Caco-2 (cell line): ENCODE measurements at regions not wholly inside any gene's neighbourhood (a gene's known extent, or its start where the extent isn't known, plus 50 kb on each side); places are given as distances from the start of the nearest gene placed in this dataset.

Source experiments
- BruUV-seq: library from RNA; stranded (reverse); fragments of 400-500 nt; replicated peaks from 2 replicates; lab custom pipeline; 2021; lab: Mats Ljungman, UMichigan
- CTCF ChIA-PET: fragments of 300-600 bp; sonication (Branson Sonifier 250); formaldehyde crosslinking; loops from one replicate; lab custom pipeline; 2022; ENCODE audit warnings: antibody characterized with exemption; lab: Charles Lee
- POLR2A ChIA-PET: fragments of 300-600 bp; sonication (Branson Sonifier 250); formaldehyde crosslinking; loops from one replicate; lab custom pipeline; 2022; ENCODE audit warnings: antibody characterized with exemption; lab: Charles Lee
- DNase-seq, 2 experiments: peaks; one replicate each; pipeline versions ENCODE4 v3.0.0 to v3.0.0-alpha.2; 2020 to 2022
- H3K27me3 ChIP-seq: replicated peaks from 2 replicates; pipeline ENCODE4 v1.6.0; 2011; ENCODE audit warnings: low read length; ENCODE audit not compliant: control insufficient read depth, insufficient read depth
- H3K36me3 ChIP-seq: 2 replicates; pipeline ENCODE4 v1.5.1; 2011; ENCODE audit warnings: low read length; ENCODE audit not compliant: control insufficient read depth, insufficient read depth
- H3K4me1 ChIP-seq: fragments of 250-450 bp; sonication (Bioruptor Pico); 2 replicates; pipeline ENCODE4 v1.5.1; 2020; ENCODE audit warnings: mild to moderate bottlenecking
- H3K4me3 ChIP-seq: 2 replicates; pipeline ENCODE4 v1.5.1; 2011; ENCODE audit warnings: low read depth, mild to moderate bottlenecking, control low read depth, low read length
- H3K9me3 ChIP-seq: fragments of 250-450 bp; sonication (Bioruptor Pico); 2 replicates; pipeline ENCODE4 v1.5.1; 2020; ENCODE audit warnings: mild to moderate bottlenecking, moderate library complexity
- H3K27ac Mint-ChIP-seq: one replicate; pipeline ENCODE4 v1.8.0; 2022; ENCODE audit warnings: mixed read lengths; ENCODE audit not compliant: unreplicated experiment
- H3K27me3 Mint-ChIP-seq: one replicate; pipeline ENCODE4 v1.8.0; 2022; ENCODE audit warnings: mixed read lengths; ENCODE audit not compliant: insufficient read depth, unreplicated experiment
- H3K36me3 Mint-ChIP-seq: one replicate; pipeline ENCODE4 v1.8.0; 2022; ENCODE audit warnings: mild to moderate bottlenecking, mixed read lengths; ENCODE audit not compliant: insufficient read depth, unreplicated experiment
- H3K4me1 Mint-ChIP-seq: one replicate; pipeline ENCODE4 v1.8.0; 2022; ENCODE audit warnings: low read depth, mixed read lengths; ENCODE audit not compliant: unreplicated experiment
- H3K4me3 Mint-ChIP-seq: one replicate; pipeline ENCODE4 v1.8.0; 2022; ENCODE audit warnings: mild to moderate bottlenecking, moderate library complexity, mixed read lengths; ENCODE audit not compliant: unreplicated experiment
- H3K9me3 Mint-ChIP-seq: one replicate; pipeline ENCODE4 v1.8.0; 2022; ENCODE audit warnings: mixed read lengths; ENCODE audit not compliant: unreplicated experiment
- intact Hi-C: fragments of 100-400 bp; cut with micrococcal nuclease; formaldehyde crosslinking; loops from one replicate; pipeline ENCODE4 v1.10.0; 2022; ENCODE audit not compliant: unreplicated experiment
- TF ChIP-seq, protein P1 (sequence below), 2 experiments: fragments of 200-600 bp in 1 of 2; IDR thresholded peaks; 1 replicate in 1 of 2; 2 replicates in 1 of 2; pipeline versions ENCODE4 v1.5.1 to v1.8.0; 2011 to 2022; ENCODE audit warnings: antibody characterized with exemption in 1 of 2, control low read depth in 1 of 2, inconsistent platforms in 1 of 2, low read depth in 1 of 2, low read length in 1 of 2, mild to moderate bottlenecking in 1 of 2, moderate library complexity in 1 of 2; ENCODE audit not compliant: insufficient read depth in 1 of 2, severe bottlenecking in 1 of 2, unreplicated experiment in 1 of 2

DNA sequence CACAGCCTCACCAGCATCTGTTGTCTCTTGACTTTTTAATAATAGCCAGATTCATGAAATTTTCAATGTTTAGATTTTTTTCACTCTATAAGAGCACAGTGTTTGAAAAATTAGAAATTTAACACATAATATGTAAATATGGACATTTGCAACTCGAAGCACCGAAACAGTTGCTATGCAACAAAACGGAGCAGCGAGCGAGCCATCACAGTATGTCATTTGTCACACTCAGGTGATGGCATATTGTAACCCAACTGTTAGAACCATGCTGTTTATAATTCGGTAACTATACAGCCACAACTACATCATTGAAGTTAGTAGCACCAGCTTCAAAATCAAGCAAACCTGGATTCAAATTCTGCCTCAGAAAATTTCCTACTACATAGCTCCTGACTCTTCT, 410.8 kb downstream of the NPIPA8 start:
- ChIA-PET CTCF (no interaction called here), POLR2A (no interaction called here)
- DNase-seq = no peak
- Mint-ChIP-seq H3K4me3 (no peak overlapping the region), H3K36me3 (no peaks in the 10 kb centered on the region), H3K9me3 (no peaks in the 10 kb centered on the region), H3K27me3 (no peaks in the 10 kb centered on the region), H3K27ac (no peak overlapping the region), H3K4me1 (no peaks in the 10 kb centered on the region)
- TF ChIP-seq, protein P1, sequence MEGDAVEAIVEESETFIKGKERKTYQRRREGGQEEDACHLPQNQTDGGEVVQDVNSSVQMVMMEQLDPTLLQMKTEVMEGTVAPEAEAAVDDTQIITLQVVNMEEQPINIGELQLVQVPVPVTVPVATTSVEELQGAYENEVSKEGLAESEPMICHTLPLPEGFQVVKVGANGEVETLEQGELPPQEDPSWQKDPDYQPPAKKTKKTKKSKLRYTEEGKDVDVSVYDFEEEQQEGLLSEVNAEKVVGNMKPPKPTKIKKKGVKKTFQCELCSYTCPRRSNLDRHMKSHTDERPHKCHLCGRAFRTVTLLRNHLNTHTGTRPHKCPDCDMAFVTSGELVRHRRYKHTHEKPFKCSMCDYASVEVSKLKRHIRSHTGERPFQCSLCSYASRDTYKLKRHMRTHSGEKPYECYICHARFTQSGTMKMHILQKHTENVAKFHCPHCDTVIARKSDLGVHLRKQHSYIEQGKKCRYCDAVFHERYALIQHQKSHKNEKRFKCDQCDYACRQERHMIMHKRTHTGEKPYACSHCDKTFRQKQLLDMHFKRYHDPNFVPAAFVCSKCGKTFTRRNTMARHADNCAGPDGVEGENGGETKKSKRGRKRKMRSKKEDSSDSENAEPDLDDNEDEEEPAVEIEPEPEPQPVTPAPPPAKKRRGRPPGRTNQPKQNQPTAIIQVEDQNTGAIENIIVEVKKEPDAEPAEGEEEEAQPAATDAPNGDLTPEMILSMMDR (IDR thresholded peaks at IDR 0.05; ENCODE audit: insufficient read depth in 1 of 2, low read depth in 1 of 2, low read length in 1 of 2, severe bottlenecking in 1 of 2, unreplicated experiment in 1 of 2) = no peak
- H3K4me3 ChIP-seq = no peak overlapping the region
- H3K36me3 ChIP-seq = no peaks in the 10 kb centered on the region
- no peaks in the 10 kb centered on the region for H3K27me3 ChIP-seq
- BruUV-seq = no TSS peak
- no peaks in the 10 kb centered on the region for H3K4me1 ChIP-seq
- H3K9me3 ChIP-seq = no peaks in the 10 kb centered on the region; the same call in 1 of the 2 replicates
- intact Hi-C loops = no loop called here

DNA sequence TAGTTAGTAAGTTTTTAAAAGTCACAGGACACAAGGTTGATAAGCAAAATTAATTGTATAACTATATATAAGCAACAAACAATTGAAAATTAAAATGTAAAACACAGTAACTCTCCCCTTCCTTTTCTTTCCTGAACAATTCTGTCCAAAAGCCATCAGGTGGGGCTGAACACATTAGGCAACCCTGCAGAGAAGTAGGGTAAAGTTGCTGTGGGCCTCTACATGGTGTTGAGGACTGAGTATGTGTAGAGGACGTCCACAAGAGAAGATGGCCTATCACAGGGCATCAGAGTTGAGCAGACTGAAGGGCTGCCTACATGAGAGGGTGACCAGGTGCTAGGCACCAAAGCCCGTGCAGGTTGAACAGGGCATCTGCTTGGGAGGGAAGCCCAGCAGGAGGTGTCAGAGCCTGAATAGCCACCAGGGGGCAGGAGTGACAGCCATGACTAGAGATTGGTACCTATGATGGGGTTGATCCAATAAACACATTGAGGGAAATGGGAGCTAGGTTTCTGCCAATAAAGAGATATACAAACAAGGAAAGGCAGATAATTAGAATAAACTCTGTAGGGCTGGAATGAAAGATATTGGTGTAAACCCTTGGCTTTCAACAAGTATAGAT, 415.1 kb downstream of the NPIPA8 start:
- DNase-seq = peak; percentile 53 to 58
- Mint-ChIP-seq H3K4me1 (no peaks in the 10 kb centered on the region), H3K36me3 (no peaks in the 10 kb centered on the region), H3K27ac (no peak overlapping the region), H3K4me3 (no peak overlapping the region), H3K27me3 (no peaks in the 10 kb centered on the region), H3K9me3 (peaks cover 10% of the 10 kb centered on the region)
- CTCF ChIA-PET = interaction anchor here (0.6 kb wide), 1 partner anchor 877 kb away, joined by 3 read pairs; no protein-coding TSS in a partner anchor
- POLR2A ChIA-PET = no interaction called here
- TF ChIP-seq, protein P1 (IDR thresholded peaks at IDR 0.05; ENCODE audit: insufficient read depth in 1 of 2, low read depth in 1 of 2, low read length in 1 of 2, severe bottlenecking in 1 of 2, unreplicated experiment in 1 of 2) = peak; percentile 49 to 58
- no peaks in the 10 kb centered on the region; the same call in 1 of the 2 replicates for H3K9me3 ChIP-seq
- BruUV-seq = no TSS peak
- no peaks in the 10 kb centered on the region for H3K36me3 ChIP-seq
- no peak overlapping the region for H3K4me3 ChIP-seq
- H3K4me1 ChIP-seq = no peaks in the 10 kb centered on the region
- H3K27me3 ChIP-seq = no peaks in the 10 kb centered on the region
- intact Hi-C loops = no loop called here

DNA sequence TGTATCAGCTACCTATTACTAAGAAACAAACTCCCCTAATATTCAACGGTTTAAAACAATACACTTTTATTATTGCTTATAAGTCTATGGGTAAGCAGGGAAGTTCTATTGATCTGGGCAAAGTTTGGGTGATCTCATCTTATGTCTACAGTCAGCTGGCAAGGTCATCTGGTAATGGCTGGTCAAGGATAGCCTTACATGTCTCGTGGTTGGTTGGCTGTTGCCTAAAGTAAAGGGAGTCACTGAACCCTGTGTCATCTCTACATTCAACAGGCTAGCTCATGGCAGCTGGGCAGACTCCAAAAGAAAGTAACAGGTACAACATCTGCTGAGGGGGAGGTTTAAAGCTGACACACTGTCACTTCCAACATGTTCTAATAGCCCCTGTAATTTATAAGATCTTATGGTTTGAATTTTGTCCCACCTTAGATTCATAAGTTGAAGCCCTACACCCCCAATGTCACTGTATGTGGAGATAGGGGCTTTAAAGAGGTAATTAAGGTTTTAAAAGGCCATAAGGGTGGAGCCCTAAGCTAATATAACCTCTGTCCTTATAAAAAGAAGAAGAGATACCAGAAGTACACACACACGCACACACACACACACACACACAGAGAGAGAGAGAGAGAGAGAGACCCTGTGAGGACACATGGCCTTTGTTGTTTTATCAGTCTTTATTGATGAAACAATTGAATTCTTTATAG, 419.1 kb downstream of the NPIPA8 start:
- TF ChIP-seq, protein P1 (IDR thresholded peaks at IDR 0.05; ENCODE audit: insufficient read depth in 1 of 2, low read depth in 1 of 2, low read length in 1 of 2, severe bottlenecking in 1 of 2, unreplicated experiment in 1 of 2) = no peak
- Histone ChIP-seq H3K36me3 (no peaks in the 10 kb centered on the region), H3K27me3 (no peaks in the 10 kb centered on the region), H3K4me1 (no peaks in the 10 kb centered on the region), H3K9me3 (no peaks in the 10 kb centered on the region; the same call in 1 of the 2 replicates), H3K4me3 (no peak overlapping the region)
- Mint-ChIP-seq H3K4me1 (no peaks in the 10 kb centered on the region), H3K4me3 (no peak overlapping the region), H3K27me3 (no peaks in the 10 kb centered on the region), H3K27ac (no peak overlapping the region), H3K36me3 (no peaks in the 10 kb centered on the region), H3K9me3 (peaks cover 25% of the 10 kb centered on the region)
- ChIA-PET CTCF (no interaction called here), POLR2A (no interaction called here)
- intact Hi-C loops = no loop called here
- no peak for DNase-seq
- BruUV-seq = no TSS peak
